Nucleus accumbens (tissue), 56 donors: ENCODE measurements at regions not wholly inside any gene's neighbourhood (a gene's known extent, or its start where the extent isn't known, plus 50 kb on each side); places are given as distances from the start of the nearest gene placed in this dataset.

Experiments
- DNase-seq, 56 donors: peaks; one replicate each; lab custom pipeline; 2025; lab: John Stamatoyannopoulos, UW

DNA sequence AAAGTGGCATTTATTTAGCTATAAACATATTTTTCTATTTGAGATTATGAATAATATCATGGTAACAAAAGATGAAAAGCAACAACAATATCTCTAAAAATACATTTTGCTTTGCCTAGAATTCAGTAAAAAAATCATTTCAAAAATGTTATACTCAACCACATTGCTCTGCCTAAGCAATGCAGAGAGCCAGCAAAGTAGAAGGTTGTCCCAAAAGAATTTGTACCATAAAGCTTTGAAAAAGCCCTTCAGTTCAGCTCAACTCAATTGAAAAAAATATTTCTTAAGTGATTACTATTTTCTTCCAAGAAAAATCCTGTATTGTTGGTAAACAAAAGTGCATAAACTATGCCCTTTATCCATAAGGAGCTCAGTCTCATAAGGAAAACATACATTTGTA, 301.2 kb upstream of the ARSJ start:
- DNase-seq, result no peak

DNA sequence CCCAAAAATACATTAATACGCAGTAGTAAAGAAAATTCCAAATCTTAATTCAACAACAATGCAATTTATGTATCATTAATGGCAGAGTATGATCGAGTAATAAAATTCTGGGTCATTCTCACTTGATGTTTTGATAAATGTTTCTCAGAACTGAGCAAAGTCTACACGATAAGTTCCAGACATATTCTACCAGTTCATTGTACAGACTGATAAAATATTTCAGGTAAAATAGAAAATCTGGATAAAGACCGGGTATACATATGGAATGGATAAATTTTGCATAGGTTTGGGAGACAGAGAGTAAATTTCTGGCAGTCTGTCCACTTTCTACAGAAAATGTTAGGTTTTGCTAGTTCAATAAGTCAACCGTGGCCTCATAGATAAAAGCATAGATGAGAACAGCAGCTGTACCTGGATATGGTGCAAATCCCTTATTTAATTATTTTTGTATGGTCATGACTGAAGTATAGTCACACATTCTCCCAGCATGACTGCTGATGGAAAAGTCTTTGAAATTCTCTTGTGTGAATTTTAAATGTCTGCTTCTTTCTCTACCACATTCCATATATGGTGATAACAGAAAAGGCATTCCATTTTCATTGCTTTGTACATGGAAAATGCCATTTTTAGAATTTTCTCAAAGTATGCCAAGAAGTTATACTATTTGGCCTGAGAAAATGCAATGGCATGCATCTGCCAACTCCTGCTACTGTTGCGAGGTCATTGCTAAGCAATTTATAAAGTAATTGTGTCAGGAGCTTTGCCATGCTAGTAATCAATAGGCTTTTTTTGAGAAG, 301.9 kb upstream of the ARSJ start:
- DNase-seq, result no peak

DNA sequence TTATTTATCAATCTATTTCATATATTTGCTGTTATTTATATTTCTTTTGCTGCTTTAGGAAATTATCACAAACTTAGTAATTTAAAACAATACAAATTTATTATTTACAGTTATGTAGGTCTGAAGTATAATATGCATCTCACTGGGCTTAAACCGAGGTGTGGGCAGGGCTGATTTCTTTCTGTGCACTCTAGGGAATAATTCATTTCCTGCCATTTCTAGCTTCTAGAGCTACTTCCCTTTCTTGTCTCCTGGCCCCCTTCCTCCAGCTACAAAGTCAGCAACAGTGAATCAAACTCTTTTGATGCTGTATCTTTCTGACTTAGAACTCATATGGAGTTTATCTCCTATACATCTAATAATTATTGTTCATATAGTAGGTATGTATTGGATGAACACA, 303.5 kb upstream of the ARSJ start:
- no peak for DNase-seq

DNA sequence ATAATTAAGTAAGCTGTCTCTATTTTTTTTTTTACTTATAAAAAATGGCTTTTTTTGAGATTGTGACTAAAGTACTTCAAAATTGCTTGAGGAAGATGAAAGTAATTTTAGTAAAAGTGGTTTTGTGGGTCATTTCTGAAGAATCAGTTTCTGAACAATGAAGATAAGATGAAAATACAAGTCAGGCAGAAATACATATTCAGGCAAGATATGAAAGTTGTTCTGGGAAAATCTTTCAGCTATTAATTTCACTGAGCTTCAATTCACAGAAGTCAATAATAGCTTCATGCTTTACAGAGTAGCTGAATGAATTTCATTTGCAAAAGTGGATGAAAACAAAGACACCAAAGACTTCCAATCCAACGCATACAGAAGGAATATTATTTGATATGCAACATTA, 305.2 kb upstream of the ARSJ start:
- no peak for DNase-seq

DNA sequence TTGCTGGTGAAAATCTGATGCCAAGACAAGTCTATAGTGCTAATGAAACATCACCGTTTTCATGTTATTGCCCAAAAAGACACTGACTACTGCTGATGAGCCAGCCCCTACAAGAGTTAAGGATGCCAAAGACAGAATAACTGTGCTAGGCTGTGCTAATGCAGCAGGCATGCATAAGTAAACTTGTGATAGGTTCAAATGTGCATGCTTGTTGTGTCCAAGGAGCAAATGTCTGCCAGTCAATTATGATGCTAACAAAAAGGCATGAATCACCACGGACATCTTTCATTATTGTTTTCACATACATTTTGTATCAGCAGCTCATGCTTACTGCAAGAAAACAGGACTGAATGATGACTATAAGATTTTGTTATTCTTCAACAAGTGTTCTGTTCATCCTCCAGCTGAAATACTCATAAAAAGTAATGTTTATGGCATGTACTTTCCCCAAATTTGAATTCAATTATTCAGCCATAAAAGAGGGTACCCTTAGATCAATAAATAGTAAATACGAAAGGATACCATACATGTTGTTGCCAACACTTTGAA, 306.9 kb upstream of the ARSJ start:
- no peak for DNase-seq

DNA sequence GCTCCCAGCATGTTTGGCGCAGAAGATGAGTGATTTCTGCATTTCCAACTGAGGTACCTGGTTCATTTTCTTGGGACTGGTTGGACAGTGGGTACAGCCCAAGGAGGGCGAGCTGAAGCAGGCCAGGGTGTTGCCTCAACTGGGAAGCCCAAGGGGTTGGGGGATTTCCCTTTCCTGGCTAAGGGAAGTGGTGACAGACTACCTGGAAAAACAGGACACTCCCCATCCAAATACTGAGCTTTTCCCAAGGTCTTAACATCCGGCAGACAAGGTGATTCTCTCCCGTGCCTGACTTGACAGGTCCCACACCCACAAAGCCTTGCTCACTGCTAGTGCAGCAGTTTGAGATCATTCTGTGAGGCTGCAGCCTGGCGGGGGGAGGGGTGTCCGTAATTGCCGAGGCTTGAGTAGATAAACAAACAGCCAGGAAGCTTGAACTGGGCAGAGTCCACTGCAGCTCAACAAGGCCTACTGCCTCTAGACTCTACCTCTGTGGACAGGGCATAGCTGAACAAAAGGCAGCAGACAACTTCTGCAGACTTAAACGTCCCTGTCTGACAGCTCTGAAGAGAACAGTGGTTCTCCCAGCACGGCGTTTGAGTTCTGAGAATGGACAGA, 307.7 kb upstream of the ARSJ start:
- no peak for DNase-seq

DNA sequence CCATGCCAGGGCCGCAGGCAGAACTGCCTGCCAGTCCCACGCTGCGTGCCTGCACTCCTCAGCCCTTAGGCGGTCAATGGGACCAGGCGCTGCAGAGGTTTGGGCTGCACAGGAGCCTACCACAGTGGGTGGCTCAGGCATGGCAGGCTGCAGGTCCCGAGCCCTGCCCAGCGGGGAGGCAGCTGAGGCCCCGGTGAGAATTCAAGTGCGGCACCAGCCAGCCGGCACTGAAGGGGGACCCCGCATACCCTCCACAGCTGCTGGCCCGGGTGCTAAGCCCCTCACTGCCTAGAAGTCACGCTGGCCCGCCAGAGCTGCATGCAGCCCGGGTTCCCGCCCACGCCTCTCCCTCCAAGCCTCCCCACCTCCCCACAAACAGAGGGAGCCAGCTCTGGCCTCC, 302.5 kb upstream of the UGT8 start:
- no peak for DNase-seq

DNA sequence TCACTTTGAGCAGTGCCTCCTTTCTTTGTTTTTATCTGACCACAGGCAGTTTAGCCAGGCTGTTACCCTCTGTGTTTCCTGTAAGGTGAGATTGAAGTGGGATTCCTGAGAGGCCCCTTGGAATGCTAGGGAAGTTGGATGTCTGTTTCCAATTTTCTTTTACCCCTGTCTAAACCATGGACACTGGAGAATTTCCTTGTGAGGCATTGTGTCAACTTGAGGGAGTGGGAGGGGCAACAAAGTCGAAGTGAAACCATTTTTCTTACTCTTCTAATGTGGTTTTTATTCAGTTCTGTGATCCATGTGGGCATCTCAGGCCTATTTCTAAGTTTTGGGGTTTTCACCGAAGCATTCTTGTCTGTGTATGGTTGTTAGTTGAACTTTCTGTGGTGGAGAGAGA, 296.1 kb upstream of the UGT8 start:
- DNase-seq, result no peak

DNA sequence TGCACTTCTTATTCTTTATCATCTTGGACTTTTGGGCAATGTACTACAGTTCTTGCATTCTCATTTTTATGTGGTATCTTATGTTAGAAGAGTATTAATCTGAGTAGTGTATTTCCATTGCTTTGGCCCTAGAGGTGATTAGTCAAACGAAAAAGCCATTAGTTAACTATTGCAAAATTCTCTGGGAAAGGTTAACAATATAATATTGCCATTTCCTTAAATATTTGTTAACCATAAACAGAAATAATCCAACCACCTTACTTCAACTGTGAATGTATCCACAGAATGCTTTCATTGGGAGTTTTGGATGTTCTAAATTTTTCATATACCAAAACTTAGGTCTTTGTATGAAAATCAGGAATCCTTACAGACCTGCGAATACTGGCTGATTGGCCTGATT, 294.6 kb upstream of the UGT8 start:
- DNase-seq, result no peak

DNA sequence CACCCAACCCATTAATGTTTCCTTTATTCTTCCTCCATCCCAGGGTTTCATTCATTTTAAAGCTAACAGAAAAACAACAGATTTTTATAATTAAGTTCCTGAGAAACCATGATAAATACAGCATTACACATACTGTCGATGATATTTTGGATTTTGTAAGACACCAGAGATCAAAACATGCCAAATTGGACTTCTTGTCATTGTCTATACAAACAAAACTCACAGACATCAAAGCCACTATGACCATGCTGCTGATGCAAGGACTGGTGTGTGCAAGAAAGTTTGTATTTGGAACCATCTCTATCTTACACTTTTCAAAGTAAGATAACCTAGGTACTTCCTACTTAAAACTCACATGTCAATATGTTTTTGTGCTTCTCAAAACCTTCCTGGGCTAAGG, 294.0 kb upstream of the UGT8 start:
- DNase-seq, result no peak

DNA sequence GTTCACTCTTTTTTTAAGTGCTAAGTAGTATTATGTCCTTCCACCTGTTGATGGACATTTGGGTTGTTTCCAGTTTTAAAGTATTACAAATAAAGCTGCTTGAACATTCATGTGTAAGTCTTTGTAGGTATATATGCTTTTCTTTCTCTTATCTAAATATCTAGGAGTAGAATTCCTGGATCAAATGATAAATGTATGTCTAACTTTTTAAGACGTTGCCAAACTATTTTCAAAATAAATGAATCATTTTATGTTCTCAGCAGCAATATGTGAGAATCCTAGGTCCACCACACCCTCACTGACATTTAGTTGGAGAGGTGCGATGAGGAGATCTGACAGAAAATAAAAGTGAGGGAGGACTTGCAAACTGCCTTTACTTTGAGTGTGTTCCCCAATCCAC, 291.7 kb upstream of the UGT8 start:
- no peak for DNase-seq

DNA sequence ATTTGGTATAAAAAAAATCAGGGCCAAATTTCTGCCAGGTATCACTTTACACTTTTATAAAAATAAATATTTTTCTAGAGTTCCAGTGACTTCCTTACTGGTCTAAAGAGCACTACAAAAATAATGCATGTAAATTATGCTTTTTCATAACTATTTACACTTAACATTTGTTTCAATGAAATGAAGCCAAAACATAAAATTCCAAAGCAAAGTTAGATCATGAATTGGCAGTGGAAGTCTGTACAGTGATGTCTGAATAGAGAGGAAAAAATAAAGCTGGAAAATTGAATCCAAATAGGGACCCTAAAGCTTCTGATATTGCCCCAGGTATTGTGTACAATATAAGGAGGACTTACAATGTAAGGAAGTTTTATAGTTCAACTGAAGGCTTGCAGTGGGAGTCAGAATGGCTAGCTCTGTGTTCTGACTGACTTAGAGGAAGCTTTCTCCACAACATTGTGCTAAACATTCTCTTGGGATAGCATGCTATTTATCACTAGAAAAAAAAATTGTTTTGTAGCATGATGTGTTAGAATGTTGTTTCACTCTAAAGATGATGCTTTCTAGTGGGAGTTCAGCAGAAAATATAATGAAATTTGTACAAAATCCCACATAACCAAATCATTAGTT, 288.2 kb upstream of the UGT8 start:
- no peak for DNase-seq

DNA sequence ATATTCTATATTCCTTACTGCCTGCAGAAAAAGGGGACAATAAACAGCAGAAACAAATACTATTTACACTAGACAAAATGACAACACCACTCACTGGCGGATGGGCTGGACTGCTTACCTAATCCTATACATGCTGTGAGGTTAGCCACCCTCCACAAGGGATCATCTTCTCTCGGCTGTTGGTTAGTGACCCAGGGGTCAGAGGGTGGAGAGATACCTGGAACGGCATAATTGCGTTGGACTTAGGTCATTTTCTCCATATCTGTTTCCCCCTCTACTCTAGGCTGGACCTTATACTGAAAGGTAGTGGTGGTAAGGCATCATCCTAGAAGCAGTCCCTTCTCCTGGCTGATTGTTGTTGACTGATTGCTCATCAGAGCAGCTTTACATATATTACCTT, 286.8 kb upstream of the UGT8 start:
- no peak for DNase-seq

DNA sequence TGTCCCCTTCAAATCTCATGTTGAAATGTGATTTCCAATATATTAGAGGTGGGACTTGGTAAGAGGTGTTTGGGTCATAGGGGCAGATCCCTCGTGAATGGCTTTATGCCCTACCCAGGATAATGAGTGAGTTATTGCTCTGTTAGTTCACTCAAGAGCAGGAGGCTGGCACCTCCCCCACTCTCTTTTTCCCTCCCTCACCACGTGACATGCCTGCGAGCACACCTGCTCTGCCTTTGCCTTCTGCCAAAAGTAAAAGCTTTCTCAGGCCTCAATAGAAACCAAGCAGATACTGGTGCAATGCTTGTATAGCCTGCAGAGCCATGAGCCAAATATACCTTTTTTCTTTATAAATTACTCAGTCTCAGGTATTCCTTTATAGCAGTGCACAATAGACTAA, 286.3 kb upstream of the UGT8 start:
- DNase-seq, result no peak

DNA sequence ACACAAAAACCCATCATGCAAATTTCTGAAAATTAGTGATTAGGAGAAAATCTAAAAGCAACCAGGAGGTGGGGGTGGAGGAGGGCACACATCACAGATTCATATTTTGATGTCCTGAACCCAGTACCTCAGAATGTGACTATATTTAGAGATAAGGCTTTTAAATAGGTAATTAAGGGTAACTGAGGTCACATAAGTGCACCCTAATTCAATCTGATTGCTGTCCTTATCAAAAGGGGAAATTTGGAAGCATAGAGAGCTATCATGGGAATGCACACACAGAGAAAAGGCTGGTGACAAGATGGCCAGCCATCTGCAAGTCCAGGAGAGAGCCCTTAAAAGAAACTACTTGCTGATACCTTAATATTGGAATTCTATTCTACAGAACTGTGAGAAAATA, 281.8 kb upstream of the UGT8 start:
- no peak for DNase-seq

DNA sequence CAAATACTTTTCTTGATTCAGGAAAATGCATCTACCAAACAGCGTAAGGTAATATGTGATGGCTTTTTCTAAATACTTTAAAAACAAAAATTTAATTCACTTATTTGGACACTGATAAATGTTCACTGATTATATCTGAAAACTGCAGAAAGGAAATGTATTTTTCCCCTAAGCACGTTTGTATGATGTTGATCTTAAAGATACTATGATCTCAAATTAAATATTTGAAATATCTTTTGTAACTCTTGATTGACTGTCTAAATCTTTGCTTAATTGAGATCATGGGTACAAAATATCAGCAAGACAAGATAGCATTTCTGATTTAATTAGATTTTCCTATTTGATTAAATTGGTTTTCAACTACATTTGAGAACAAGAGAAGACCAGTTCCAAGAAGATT, 281.0 kb upstream of the UGT8 start:
- no peak for DNase-seq

DNA sequence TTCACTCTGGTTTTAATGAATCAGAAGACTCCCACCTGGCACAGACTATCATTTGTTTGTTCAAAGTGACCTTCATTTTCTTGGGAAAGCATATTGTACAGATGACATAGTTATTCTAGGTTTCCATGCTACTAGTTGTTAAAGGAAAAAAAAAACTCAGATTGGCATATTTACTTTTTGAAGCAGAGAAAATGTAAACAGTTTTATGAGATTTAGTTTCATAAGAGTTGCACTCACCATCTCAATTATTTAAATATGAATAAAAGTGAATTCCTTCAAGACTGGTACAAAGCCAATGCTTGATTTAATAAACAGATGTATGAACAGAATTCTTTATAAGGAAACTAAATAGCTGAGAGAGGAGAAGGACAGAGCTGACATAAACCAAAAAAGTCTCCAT, 280.3 kb upstream of the UGT8 start:
- no peak for DNase-seq

DNA sequence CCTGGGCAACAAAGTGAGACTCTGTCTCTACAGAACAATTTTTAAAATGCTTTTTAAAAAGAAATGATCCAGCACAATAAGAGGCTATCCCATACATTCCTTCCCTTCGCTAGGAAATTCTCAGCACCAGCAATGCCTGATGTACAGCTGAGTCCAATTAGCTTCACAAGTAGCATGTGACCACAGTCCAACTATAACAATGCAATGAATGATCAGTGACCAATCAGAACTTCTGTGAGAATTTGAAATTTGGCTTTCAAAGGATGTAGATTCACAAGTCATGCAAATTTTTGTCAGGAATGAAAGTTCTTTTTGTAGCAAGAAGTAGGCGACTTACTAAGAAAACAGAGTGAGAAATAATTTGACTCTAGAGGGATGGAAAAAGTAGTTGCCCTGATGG, 278.5 kb upstream of the UGT8 start:
- DNase-seq, result no peak

DNA sequence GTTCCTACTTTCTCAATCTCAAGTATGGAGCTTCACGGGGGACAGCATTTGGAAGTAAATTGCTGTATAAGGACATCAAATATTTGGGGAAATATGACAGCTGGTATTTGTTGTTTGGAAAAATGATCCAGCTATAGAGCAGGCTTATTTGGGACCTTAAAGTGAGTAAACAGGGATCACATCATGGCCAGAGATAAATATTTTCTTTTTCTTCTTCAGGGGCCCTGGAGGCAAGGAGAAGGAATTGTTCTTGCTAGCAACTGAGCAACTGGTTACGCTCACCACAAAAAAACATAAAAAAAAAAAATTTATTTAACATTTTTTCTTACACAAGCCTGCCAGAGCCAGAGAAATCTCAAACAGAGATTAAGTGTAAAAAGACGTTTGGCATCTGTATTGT, 277.2 kb upstream of the UGT8 start:
- no peak for DNase-seq

DNA sequence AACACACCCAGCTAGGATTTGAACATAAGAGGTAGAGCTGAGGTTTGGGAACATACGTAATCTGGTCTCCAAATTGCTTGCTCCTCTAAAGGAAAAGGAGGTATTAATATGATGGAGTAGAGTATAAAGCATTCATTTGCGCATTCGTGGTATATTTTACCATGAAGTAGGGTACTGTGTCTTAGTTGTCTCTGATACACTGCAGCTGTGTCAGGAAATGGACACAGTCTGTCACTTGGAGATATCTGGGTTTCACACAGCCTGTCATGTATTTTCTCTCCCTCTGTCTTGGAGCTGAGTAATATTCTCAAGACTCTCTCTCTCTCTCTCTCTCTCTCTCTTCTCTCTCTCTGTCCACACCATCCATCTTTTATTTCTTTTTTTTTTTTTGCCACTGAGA, 274.8 kb upstream of the UGT8 start:
- no peak for DNase-seq

DNA sequence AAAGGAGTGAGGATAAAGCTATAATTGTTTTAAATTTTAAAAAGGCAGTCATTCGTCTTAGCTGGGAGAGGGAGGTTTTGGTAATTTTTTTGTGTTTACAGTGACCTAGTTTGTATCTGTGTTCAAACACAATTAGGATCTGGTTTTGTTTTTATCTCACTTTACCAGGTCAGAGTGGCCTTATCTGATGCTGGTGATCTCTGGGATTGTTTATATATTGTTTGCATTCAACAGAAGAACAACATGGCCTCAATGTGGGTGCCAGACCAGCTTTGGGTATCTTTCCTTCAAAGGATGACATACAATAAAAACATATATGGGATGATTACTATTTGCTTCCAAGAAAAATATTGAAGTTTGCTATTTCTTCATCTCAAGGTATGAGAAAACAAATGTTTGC, 272.2 kb upstream of the UGT8 start:
- DNase-seq, result no peak

DNA sequence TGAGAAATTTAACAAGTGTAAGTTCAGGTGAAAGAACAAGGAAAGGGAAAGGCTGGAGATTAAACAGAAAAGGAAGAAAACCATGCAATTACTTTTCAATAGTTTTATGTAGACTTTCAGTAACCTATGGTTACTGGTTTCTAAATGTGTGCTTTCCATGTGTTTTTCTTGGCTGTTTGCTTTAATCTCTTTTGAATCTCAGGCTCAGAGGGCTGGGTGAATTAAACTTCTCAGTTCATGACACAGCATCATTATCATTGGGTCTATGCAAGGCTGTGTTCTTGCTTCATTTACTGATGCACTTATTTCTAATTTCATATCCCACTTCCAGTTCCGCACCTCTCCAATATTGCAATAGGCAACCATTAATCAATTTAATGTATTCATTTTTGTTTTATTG, 266.5 kb upstream of the UGT8 start:
- DNase-seq, result no peak
